Amniotic epithelial cell (primary cell): ENCODE measurements at regions not wholly inside any gene's neighbourhood (a gene's known extent, or its start where the extent isn't known, plus 50 kb on each side); places are given as distances from the start of the nearest gene placed in this dataset.
"Not testable (repeated sequence)": the region's sequence is repeated elsewhere in the genome, so short reads cannot be mapped to it uniquely, and the experiment has no call there.

Experiments used
- DNase-seq: peaks from one replicate; pipeline ENCODE4 v3.0.0-alpha.2; 2010; ENCODE audit warnings: low read depth

DNA sequence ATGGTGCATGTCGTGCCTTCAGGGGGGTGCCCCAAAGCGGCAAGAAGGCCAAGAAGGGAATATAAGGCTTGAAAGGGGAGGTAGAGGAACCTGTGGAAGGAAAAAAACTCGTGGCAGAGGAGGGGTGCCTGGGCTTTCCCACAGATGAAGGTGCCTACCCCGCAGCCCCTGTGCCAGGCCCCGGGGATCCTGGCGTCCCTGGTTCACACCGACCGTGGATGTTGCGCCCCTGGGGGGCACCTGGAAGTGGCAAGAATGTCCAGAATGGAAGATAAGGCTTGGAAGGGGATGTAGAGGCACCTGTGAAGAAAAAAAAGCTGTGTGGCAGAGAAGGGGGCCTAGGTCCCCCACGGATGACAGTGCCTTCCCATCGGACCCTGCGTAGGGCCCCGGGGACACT, 282.2 kb downstream of the ALG10 start:
- no peak for DNase-seq

DNA sequence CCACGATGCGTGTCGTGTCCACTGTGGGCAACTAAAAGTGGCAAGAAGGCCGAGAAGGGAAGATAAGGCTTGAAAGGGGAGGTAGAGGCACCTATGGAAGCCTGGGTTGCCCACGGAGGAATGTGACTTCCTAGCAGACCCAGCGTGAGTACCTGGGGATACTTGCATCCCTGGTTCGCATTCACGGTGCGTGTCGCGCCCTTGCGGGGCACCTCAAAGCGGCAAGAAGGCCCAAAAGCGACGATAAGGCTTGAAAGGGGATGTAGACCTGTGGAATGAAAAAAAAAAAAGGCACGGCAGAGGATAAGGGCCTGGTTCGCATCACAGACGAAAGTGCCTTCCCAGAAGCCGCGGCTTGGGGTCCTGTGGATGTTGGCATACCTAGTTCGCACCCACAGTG, 282.9 kb downstream of the ALG10 start:
- DNase-seq: no peak

GRCh38 chr12:34306133-34306830, 284.0 kb downstream of the ALG10 start:
- no peak for DNase-seq

DNA sequence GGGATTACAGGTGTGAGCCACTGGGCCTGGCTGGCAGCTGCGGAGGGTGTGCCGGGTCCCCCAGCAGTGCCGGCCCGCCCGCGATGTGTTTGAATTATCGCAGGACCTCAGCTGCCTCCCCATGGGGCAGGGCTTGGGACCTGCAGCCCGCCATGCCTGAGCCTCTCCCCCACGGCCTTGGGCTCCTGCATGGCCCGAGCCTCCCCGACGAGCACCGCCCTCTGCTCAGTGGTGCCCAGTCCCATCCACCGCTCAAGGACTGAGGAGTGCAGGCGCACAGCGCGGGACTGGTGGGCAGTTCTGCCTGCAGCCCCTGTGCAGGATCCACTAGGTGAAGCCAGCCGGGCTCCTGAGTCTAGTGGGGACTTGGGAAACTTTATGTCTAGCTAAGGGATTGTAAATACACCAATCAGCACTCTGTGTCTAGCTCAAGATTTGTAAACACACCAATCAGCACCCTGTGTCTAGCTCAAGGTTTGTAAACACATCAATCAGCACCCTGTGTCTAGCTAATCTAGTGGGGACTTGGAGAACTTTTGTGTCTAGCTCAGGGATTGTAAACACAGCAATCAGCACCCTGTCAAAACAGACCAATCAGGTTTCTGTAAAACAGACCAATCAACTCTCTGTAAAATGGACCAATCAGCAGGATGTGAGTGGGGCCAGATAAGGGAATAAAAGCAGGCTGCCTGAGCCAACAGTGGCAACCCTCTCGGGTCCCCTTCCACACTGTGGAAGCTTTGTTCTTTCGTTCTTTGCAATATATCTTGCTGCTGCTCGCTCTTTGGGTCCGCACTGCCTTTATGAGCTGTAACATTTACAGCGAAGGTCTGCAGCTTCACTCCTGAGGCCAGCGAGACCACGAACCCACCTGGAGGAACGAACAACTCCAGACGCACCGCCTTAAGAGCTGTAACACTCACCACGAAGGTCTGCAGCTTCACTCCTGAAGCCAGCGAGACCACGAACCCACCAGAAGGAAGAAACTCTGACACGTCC, 287.8 kb downstream of the ALG10 start:
- DNase-seq: not testable (repeated sequence)

DNA sequence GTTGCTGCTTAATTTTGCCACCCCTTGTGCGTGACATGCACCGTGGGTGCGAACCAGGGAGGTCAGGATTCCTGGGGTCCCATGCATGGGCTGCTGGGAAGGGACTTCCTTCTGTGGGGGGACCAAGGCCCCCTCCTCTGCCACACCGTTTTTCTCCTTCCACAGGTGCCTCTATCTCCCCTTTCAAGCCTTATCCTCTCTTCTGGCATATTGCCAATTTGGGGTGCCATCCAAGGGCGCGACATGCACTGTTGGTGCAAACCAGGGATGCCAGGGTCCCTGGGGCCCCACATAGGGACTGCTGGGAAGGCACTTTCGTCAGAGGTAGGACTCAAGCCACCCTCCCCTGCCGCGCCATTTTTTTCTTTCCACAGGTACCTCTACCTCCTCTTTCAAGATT, 289.0 kb downstream of the ALG10 start:
- DNase-seq: no peak

- DNase-seq: no peak
Observed at GRCh38 chr12:34327671-34328070, 305.4 kb downstream of the ALG10 start.

DNA sequence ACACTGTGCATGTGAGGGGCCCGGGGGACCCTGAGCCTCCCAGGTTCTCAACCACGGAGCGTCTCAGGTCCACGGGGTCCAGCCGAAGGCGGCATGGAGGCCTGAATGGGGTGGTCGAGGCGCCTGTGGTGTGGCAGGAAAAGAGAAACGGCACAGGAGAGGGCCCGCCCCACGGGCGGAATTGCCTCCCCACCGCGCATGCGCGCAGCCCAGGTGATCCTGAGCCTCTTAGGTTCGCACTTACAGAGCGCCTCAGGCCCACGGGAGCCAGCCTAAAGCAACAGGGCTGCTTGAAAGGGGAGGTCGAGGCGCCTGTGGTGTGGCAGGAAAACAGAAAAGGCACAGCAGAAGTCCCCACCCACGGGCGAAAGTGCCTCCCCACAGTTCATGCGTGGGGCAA, 311.0 kb downstream of the ALG10 start:
- DNase-seq: no peak

GRCh38 chr12:34334538-34334937, 312.2 kb downstream of the ALG10 start:
- DNase-seq: no peak

GRCh38 chr12:34334953-34335743, 312.9 kb downstream of the ALG10 start:
- DNase-seq: no peak

GRCh38 chr12:34335819-34336262, 313.5 kb downstream of the ALG10 start:
- DNase-seq: no peak

DNA sequence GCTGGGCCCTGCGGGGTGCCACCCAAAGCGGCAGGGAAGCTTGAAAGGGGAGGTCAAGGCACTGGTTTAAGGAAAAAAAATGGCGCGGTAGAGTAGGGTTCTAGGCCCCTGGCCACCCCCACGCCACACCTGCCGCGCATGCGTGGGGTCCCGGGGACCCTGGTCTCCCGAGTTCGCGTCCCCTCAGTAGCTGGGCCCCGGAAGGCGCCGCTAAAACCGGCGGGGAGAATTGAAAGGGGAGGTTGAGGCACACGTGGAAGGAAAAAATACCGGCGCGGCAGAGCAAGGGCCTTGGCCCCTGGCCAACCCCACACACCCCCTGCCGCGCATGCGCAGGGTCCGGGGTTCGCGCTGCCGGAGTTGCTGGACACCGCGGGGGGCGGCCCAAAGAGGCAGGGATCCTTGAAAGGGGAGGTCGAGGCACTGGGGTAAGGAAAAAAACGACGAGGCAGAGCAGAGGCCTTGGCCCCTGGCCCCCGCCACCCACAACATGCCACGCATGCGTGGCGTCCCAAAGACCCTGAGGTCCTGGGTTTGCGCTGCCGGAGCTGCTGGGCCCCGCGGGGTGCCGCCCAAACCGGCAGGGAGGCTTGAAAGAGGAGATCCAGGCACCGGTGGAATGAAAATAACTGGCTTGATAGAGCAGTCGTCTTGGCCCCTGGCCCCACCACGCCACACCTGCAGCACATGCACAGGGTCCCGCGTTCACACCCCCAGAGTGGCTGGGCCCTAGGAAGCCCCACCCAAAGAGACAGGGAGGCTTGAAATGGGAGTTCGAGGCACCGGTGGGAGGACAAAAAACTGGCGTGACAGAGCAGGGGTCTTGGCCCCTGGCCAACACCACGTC, 314.5 kb downstream of the ALG10 start:
- no peak for DNase-seq

GRCh38 chr12:34338751-34339150, 316.5 kb downstream of the ALG10 start:
- DNase-seq: no peak

DNA sequence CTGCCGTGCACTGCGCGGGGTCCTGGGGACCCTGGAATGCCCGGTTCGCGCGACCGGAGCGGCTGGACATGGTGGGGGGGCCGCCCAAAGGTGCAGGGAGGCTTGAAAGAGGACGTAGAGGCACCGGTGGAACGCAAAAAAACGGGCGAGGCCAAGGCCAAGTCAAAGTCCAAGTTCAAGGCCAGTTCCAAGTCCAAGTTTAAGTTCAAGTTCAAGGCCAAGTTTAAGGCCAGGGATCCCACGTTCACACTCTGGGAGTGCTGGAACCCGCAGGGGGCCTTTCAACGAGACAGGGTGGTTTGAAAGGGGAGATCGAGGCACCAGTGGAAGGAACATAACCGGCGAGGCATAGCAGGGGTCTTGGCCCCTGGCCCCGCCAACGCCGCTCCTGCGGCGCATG, 317.6 kb downstream of the ALG10 start:
- no peak for DNase-seq

DNA sequence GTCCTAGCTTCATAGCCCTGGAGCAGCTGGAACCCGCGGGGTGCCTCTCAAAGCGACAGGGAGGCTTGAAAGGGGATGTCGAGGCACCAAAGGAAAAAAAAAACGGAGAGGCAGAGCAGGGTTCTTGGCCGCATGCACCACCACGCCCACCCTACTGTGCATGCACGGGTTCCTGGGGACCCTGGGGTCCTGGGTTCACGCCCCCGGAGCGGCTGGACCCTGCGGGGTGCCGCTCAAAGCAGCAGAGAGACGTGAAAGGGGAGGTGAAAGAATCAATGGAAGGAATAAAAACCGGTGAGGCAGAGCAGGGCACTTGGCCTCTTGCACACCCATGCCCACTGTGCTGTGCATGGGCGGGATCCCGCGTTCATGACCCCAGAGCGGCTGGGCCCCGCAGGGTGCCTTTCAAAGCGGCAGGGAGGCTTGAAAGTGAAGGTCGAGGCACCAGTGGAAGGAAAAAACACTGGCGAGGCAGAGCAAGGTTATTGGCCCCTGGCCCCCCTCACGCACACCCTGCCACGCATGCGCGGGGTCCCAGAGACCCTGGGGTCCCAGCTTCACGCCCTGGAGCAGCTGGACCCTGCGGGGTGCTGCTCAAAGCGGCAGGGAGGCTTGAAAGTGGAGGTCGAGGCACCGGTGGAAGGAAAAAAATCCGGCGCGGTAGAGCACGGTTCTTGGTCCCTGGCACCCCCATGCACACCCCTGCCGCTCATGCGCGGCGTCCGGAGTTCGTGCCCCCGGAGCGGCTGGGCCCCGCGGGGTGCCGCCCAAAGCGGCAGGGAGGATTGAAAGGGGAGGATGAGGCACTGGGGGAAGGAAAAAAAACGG, 318.5 kb downstream of the ALG10 start:
- DNase-seq: no peak

DNA sequence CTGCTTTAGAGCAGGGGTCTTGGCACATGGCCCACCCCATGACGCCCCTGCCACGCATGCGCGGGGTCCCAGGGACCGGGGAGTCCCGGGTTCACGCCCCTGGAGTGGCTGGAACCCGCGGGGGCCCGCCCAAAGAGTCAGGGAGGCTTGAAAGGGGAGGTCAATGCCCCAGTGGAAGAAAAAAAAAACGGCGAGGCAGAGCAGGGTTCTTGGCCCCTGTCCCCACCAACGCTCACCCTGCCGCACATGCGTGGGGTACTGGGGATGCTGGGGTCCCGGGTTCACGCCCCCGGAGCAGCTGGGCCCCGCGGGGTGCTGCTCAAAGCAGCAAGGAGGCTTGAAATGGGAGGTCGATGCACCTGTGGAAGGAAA, 319.1 kb downstream of the ALG10 start:
- DNase-seq: no peak

- no peak for DNase-seq
Observed at GRCh38 chr12:34342048-34342447, 319.8 kb downstream of the ALG10 start.

GRCh38 chr12:34343345-34343744, 321.0 kb downstream of the ALG10 start:
- DNase-seq: no peak

- no peak for DNase-seq
Observed at GRCh38 chr12:34343766-34344165, 321.5 kb downstream of the ALG10 start.

DNA sequence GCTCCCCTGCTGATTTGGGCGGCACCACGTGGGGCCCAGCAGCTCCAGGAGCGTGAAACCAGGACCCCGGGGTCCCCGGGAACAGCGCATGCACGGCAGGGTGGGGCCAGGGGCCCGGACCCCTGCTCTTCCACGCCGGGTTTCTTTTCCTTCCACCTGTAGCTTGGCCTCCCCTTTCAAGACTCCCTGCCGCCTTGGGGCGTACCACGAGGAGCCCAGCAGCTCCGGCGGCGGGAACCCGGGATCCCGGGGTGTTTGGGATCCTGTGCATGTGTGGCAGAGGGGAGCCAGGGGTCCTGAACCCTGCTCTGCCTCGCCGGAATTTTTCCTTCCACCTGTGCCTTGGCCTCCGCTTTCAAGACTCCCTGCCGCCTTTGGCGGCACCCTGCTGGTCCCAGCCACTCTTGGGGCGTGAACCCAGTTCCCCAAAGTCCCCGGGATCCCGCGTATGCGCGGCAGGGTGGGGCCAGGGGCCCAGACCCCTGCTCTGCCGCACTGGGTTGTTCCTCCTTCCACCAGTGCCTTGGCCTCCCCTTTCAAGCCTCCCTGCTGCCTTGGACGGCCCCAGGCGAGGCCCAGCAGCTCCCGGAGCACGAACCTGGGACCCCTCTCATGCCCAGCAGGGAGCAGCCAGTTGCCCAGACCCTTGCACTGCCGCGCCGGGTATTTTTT, 322.7 kb downstream of the ALG10 start:
- no peak for DNase-seq

GRCh38 chr12:34345801-34346200, 323.5 kb downstream of the ALG10 start:
- no peak for DNase-seq
